ENCODE measurements at regions not wholly inside any gene's neighbourhood (a gene's known extent, or its start where the extent isn't known, plus 50 kb on each side); places are given as distances from the start of the nearest gene placed in this dataset.

DNA sequence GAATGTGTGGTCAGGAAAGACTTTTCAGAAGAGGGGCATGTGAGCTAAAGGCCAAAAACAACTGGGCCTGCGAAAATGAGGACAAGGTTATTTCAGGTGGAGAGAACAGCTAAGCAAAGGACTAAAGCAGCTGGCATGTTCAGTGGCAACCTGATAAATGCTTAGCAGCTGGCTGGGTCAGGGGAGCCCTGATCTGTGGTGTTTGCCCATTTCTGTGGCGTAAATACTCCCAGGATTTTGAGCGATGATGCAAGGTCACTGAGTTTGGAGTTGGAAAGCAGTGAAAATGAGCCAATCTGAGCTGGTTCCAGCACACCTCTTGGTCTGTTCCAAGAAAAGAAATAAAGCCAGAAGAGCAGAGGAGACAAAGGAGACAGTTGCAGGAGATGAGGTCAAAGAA lies 704.3 kb downstream of the UQCRFS1 start:
- no peaks in the 10 kb centered on the region for H3K36me3 ChIP-seq (ENCODE audit: insufficient read depth, low read length)
- H3K36me3 Mint-ChIP-seq: no peaks in the 10 kb centered on the region
- intact Hi-C loops (cut with micrococcal nuclease): no loop called here
- no peaks in the 10 kb centered on the region for H3K4me1 ChIP-seq (ENCODE audit: insufficient read depth, low read length)
- no peaks in the 10 kb centered on the region for H3K27me3 ChIP-seq (ENCODE audit: insufficient read depth, low read length)
- no peaks in the 10 kb centered on the region for H3K4me1 Mint-ChIP-seq
- no peak for DNase-seq
- ChIA-PET CTCF (ENCODE audit: partially characterized antibody) (no interaction called here), POLR2A (ENCODE audit: partially characterized antibody) (no interaction called here)
- H3K27me3 Mint-ChIP-seq: peaks cover 0 to 1% of the 10 kb centered on the region in 2 donors
- H3K9me3 ChIP-seq (ENCODE audit: control insufficient read depth in 1 of 2, low read length in 2 of 2): no peaks in the 10 kb centered on the region
- no peak overlapping the region for H3K27ac ChIP-seq (ENCODE audit: low read depth, low read length)
- H3K4me3 Mint-ChIP-seq: no peak overlapping the region
- peaks cover 0 to 13% (median 3%) of the 10 kb centered on the region in 8 donors for H3K9me3 Mint-ChIP-seq
- no peak overlapping the region for H3K27ac Mint-ChIP-seq
- no peak overlapping the region for H3K4me3 ChIP-seq (ENCODE audit: low read length in 2 of 2)

DNA sequence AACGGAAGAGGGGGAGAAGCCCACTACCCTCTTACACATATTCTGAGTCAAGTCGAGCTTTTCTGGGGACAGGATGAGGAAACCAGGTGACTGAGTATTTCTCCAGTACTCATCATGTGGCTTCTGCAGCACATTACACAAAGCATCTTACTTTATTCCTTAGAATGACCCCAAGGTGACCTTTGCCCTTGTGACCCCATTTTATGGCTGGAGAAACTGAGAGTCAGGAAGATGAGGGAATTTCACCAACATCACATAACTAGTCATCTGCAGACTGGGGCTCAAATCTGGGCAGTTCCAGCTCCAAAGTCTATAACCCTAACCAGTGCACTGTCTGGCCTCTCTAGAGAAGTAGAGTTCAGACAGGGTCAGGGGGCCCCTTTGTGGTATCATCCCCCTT lies 707.0 kb downstream of the UQCRFS1 start:
- CTCF ChIA-PET (ENCODE audit: partially characterized antibody): no interaction called here
- no peak overlapping the region for H3K27ac Mint-ChIP-seq

DNA sequence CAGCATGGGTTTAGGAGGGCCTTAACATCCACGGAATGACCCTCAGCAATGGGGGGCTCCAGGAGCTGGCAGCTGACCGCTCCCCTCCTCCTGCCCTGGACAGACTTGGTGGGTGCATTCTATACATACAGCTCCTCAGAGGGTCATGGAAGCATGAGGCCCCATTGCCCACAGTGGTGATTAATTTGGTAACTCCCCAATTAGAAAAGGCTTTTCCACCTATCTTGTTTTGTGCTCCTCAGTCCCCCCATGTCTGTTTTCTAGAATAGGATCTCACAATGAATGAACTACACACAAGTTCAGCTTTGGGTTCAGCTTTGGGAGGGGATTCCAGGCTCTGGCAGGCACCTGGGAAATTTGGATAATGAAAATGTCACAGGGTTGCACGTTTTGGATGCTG lies 707.8 kb downstream of the UQCRFS1 start:
- no peaks in the 10 kb centered on the region for H3K9me3 ChIP-seq (ENCODE audit: control insufficient read depth in 1 of 2, low read length in 2 of 2)
- no peaks in the 10 kb centered on the region for H3K27me3 ChIP-seq (ENCODE audit: insufficient read depth, low read length)
- H3K36me3 ChIP-seq (ENCODE audit: insufficient read depth, low read length): no peaks in the 10 kb centered on the region
- no peak overlapping the region for H3K4me3 Mint-ChIP-seq
- H3K27ac Mint-ChIP-seq: no peak overlapping the region
- peaks cover 0 to 9% (median 3%) of the 10 kb centered on the region in 8 donors for H3K9me3 Mint-ChIP-seq
- ChIA-PET CTCF (ENCODE audit: partially characterized antibody) (no interaction called here), POLR2A (ENCODE audit: partially characterized antibody) (no interaction called here)
- intact Hi-C loops (cut with micrococcal nuclease): no loop called here
- peaks cover 0 to 4% of the 10 kb centered on the region in 2 donors for H3K27me3 Mint-ChIP-seq
- H3K4me3 ChIP-seq (ENCODE audit: low read length in 2 of 2): no peak overlapping the region
- no peaks in the 10 kb centered on the region for H3K4me1 Mint-ChIP-seq
- no peak overlapping the region for H3K27ac ChIP-seq (ENCODE audit: low read depth, low read length)
- H3K36me3 Mint-ChIP-seq: no peaks in the 10 kb centered on the region
- no peak for DNase-seq
- H3K4me1 ChIP-seq (ENCODE audit: insufficient read depth, low read length): no peaks in the 10 kb centered on the region

More for the DNA sequence above, 707.0 kb downstream of the UQCRFS1 start:
- POLR2A ChIA-PET (ENCODE audit: partially characterized antibody): no interaction called here
- Histone ChIP-seq H3K9me3 (ENCODE audit: control insufficient read depth in 1 of 2, low read length in 2 of 2) (no peaks in the 10 kb centered on the region), H3K4me3 (ENCODE audit: low read length in 2 of 2) (no peak overlapping the region), H3K27me3 (ENCODE audit: insufficient read depth, low read length) (no peaks in the 10 kb centered on the region), H3K27ac (ENCODE audit: low read depth, low read length) (no peak overlapping the region), H3K4me1 (ENCODE audit: insufficient read depth, low read length) (no peaks in the 10 kb centered on the region), H3K36me3 (ENCODE audit: insufficient read depth, low read length) (no peaks in the 10 kb centered on the region)
- peaks cover 0 to 13% (median 3%) of the 10 kb centered on the region in 8 donors for H3K9me3 Mint-ChIP-seq
- intact Hi-C loops (cut with micrococcal nuclease): no loop called here
- DNase-seq: no peak
- no peaks in the 10 kb centered on the region for H3K4me1 Mint-ChIP-seq
- no peak overlapping the region for H3K4me3 Mint-ChIP-seq
- H3K36me3 Mint-ChIP-seq: no peaks in the 10 kb centered on the region
- peaks cover 0 to 1% of the 10 kb centered on the region in 2 donors for H3K27me3 Mint-ChIP-seq

DNA sequence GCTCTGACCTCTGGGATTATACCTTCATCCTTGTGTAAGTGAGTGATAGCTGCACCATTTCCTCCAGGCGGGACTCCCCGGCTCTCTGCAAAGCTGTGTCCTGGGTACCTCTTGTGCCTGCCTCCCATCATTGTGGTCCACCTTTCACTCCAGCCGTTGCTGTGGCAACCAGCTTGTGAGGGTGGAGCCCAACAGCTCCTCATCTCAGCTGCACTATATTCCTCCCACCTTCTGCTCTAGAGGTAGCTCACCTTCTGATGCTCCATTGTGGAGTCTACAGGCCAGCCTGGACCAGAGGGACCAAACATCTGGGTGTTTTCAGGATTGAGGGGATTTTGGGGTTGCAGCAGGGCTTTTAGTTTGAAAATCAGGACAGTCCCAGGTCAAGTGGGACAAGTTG lies 708.2 kb downstream of the UQCRFS1 start:
- H3K4me3 ChIP-seq (ENCODE audit: low read length in 2 of 2): no peak overlapping the region
- H3K4me1 ChIP-seq (ENCODE audit: insufficient read depth, low read length): no peaks in the 10 kb centered on the region
- ChIA-PET POLR2A (ENCODE audit: partially characterized antibody) (no interaction called here), CTCF (ENCODE audit: partially characterized antibody) (no interaction called here)
- peaks cover 0 to 4% of the 10 kb centered on the region in 2 donors for H3K27me3 Mint-ChIP-seq
- peaks cover 0 to 7% (median 2%) of the 10 kb centered on the region in 8 donors for H3K9me3 Mint-ChIP-seq
- no peak for DNase-seq
- no peak overlapping the region for H3K27ac ChIP-seq (ENCODE audit: low read depth, low read length)
- H3K27ac Mint-ChIP-seq: no peak overlapping the region
- H3K9me3 ChIP-seq (ENCODE audit: control insufficient read depth in 1 of 2, low read length in 2 of 2): no peaks in the 10 kb centered on the region
- no peaks in the 10 kb centered on the region for H3K36me3 Mint-ChIP-seq
- H3K4me1 Mint-ChIP-seq: no peaks in the 10 kb centered on the region
- no peaks in the 10 kb centered on the region for H3K36me3 ChIP-seq (ENCODE audit: insufficient read depth, low read length)
- H3K4me3 Mint-ChIP-seq: no peak overlapping the region
- H3K27me3 ChIP-seq (ENCODE audit: insufficient read depth, low read length): no peaks in the 10 kb centered on the region
- intact Hi-C loops (cut with micrococcal nuclease): no loop called here

DNA sequence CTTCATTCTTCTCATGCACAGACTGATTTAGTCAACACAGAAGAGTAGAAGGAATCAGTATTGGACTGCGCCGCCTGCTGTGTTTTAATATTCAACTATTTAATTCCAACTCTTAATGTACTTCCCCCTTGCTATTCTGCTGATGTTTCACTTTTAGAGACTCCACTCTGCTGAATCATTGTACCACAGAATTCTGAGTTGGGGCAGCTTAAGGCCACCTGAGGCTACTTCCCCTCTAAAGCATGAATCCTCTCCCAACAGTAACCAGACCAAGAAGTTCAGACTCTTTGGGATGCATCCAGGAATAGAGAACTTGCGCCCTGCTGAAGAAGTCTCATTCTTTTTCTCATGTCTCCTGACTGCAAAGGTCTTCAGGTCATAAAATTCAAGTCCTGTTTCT lies 708.8 kb downstream of the UQCRFS1 start:
- Mint-ChIP-seq H3K4me3 (no peak overlapping the region), H3K36me3 (no peaks in the 10 kb centered on the region), H3K27me3 (peaks cover 0 to 4% of the 10 kb centered on the region in 2 donors), H3K9me3 (peaks cover 0 to 7% (median under 1%) of the 10 kb centered on the region in 8 donors), H3K27ac (no peak overlapping the region), H3K4me1 (no peaks in the 10 kb centered on the region)
- POLR2A ChIA-PET (ENCODE audit: partially characterized antibody): no interaction called here
- Histone ChIP-seq H3K4me3 (ENCODE audit: low read length in 2 of 2) (no peak overlapping the region), H3K9me3 (ENCODE audit: control insufficient read depth in 1 of 2, low read length in 2 of 2) (no peaks in the 10 kb centered on the region), H3K27ac (ENCODE audit: low read depth, low read length) (no peak overlapping the region), H3K27me3 (ENCODE audit: insufficient read depth, low read length) (no peaks in the 10 kb centered on the region), H3K36me3 (ENCODE audit: insufficient read depth, low read length) (no peaks in the 10 kb centered on the region), H3K4me1 (ENCODE audit: insufficient read depth, low read length) (no peaks in the 10 kb centered on the region)
- intact Hi-C loops (cut with micrococcal nuclease): no loop called here
- CTCF ChIA-PET (ENCODE audit: partially characterized antibody): no interaction called here
- DNase-seq: no peak

DNA sequence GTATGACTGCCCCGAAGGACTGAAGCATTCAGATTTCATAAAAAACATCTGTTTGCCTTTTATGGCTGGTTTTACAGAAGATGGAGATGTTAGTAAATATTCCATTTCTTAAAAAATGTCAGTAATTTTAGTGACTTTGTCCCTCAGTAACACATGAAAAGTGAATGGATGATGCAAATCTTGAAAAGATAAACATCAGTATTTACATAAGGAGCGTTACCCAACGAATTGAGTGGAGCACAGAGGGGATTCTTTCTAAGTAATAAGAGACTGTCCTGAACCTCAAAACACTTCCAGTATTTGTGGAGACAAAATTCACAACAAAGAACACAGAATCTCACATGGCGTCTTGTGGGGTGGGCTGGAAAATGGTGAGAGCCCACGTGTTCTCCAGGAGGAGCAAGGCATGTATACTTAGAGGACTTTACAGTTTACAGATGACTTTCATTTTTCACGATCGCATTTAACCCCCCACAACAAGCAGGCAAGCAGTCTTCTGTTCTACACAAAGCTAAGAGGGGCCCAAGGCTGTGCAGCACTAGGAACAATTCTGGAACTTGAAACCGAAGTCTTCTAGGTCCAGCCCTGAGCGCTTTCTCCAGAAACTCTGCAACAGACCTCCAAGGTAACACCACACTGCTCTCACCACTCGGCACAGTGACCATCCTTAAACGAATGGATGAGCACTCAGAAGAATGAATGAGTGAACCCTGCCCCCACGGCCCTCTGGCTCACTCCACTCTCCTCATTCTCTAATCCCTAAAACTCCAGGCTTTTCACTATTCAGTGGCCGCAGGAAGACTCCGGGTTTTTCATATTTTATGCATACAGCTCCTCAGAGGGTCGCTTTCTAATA lies 709.8 kb downstream of the UQCRFS1 start:
- Histone ChIP-seq H3K9me3 (ENCODE audit: control insufficient read depth in 1 of 2, low read length in 2 of 2) (no peaks in the 10 kb centered on the region), H3K27ac (ENCODE audit: low read depth, low read length) (no peak overlapping the region), H3K4me1 (ENCODE audit: insufficient read depth, low read length) (no peaks in the 10 kb centered on the region), H3K27me3 (ENCODE audit: insufficient read depth, low read length) (no peaks in the 10 kb centered on the region), H3K4me3 (ENCODE audit: low read length in 2 of 2) (no peak overlapping the region), H3K36me3 (ENCODE audit: insufficient read depth, low read length) (no peaks in the 10 kb centered on the region)
- peaks cover 0 to 4% of the 10 kb centered on the region in 2 donors for H3K27me3 Mint-ChIP-seq
- H3K4me3 Mint-ChIP-seq: no peak overlapping the region
- H3K36me3 Mint-ChIP-seq: no peaks in the 10 kb centered on the region
- intact Hi-C loops (cut with micrococcal nuclease): no loop called here
- H3K9me3 Mint-ChIP-seq: peaks cover 0 to 5% (median 0%) of the 10 kb centered on the region in 8 donors
- ChIA-PET CTCF (ENCODE audit: partially characterized antibody) (no interaction called here), POLR2A (ENCODE audit: partially characterized antibody) (no interaction called here)
- no peak for DNase-seq
- no peaks in the 10 kb centered on the region for H3K4me1 Mint-ChIP-seq
- H3K27ac Mint-ChIP-seq: no peak overlapping the region

DNA sequence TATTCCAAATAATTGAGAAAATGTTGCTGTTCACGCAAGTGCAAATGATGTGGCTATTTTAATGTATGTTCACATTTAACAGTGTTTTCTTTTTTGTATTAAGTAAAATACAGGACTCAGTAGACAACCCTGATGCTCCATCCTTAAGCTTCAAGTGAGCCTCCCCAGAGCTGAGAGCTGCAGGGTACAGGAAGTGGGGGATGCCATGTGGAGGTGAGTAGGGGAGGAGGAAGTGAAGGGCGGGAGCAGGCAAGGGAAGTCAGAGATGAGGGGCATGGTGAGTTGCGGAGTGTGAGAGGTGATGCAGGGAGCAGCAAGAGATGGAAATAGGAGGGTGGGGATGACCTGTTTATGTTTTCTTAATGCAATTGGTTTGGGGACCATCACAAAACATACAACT lies 711.0 kb downstream of the UQCRFS1 start:
- no peak overlapping the region for H3K4me3 ChIP-seq (ENCODE audit: low read length in 2 of 2)
- H3K27ac ChIP-seq (ENCODE audit: low read depth, low read length): no peak overlapping the region
- POLR2A ChIA-PET (ENCODE audit: partially characterized antibody): no interaction called here
- Mint-ChIP-seq H3K4me1 (no peaks in the 10 kb centered on the region), H3K27ac (no peak overlapping the region), H3K4me3 (no peak overlapping the region), H3K36me3 (no peaks in the 10 kb centered on the region), H3K27me3 (peaks cover 0 to 4% of the 10 kb centered on the region in 2 donors), H3K9me3 (peaks cover 0 to 9% (median 3%) of the 10 kb centered on the region in 8 donors)
- no peaks in the 10 kb centered on the region for H3K36me3 ChIP-seq (ENCODE audit: insufficient read depth, low read length)
- CTCF ChIA-PET (ENCODE audit: partially characterized antibody): no interaction called here
- no peak for DNase-seq
- intact Hi-C loops (cut with micrococcal nuclease): no loop called here
- no peaks in the 10 kb centered on the region for H3K4me1 ChIP-seq (ENCODE audit: insufficient read depth, low read length)
- H3K27me3 ChIP-seq (ENCODE audit: insufficient read depth, low read length): no peaks in the 10 kb centered on the region
- no peaks in the 10 kb centered on the region for H3K9me3 ChIP-seq (ENCODE audit: control insufficient read depth in 1 of 2, low read length in 2 of 2)
